Motor neuron (in vitro differentiated cells): ENCODE measurements at regions not wholly inside any gene's neighbourhood (a gene's known extent, or its start where the extent isn't known, plus 50 kb on each side); places are given as distances from the start of the nearest gene placed in this dataset.
"Not testable (repeated sequence)": the region's sequence is repeated elsewhere in the genome, so short reads cannot be mapped to it uniquely, and the experiment has no call there.

ENCODE experiments used
- ATAC-seq, 8 experiments: fragments of 200-7000 bp; cut with Tn5 transposase; replicated peaks in 6 of 8; 2 replicates each; pipeline ENCODE4 v1.8.0; 2021; ENCODE audit warnings: mild to moderate bottlenecking in 8 of 8, moderate library complexity in 8 of 8
- H3K27ac ChIP-seq, 2 donors: fragments of 250-450 bp; sonication (Bioruptor Pico); 2 replicates each; pipeline ENCODE4 v1.9.0; 2021; ENCODE audit warnings: antibody characterized with exemption in 2 of 2, mild to moderate bottlenecking in 2 of 2, moderate library complexity in 1 of 2
- H3K4me1 ChIP-seq, 2 donors: fragments of 250-450 bp; sonication (Bioruptor Pico); replicated peaks in 1 of 2; 2 replicates each; pipeline ENCODE4 v1.6.1; 2021; ENCODE audit warnings: antibody characterized with exemption in 2 of 2, mild to moderate bottlenecking in 2 of 2, moderate library complexity in 1 of 2
- H3K4me3 ChIP-seq, 5 donors: fragments of 250-450 bp; sonication (Bioruptor Pico); 2 replicates each; pipeline ENCODE4 v1.9.0; 2021; ENCODE audit warnings: antibody characterized with exemption in 5 of 5, mild to moderate bottlenecking in 5 of 5, moderate library complexity in 4 of 5
- WGBS, 10 experiments: fragments of 450-650 bp; shearing (Covaris generic); methylation state at CpG; one replicate each; pipeline ENCODE4 v1.0.0; 2022; 5-methylcytosine and 5-hydroxymethylcytosine counted together
- in situ Hi-C, 9 experiments: fragments of 400-800 bp; cut with MboI; loops; one replicate each; pipeline ENCODE4 v1.15.0; 2021; ENCODE audit warnings: low sequenced_read_pairs in 9 of 9, low pct_unique_long_range_greater_than_20kb in 2 of 9; ENCODE audit not compliant: unreplicated experiment in 9 of 9

DNA sequence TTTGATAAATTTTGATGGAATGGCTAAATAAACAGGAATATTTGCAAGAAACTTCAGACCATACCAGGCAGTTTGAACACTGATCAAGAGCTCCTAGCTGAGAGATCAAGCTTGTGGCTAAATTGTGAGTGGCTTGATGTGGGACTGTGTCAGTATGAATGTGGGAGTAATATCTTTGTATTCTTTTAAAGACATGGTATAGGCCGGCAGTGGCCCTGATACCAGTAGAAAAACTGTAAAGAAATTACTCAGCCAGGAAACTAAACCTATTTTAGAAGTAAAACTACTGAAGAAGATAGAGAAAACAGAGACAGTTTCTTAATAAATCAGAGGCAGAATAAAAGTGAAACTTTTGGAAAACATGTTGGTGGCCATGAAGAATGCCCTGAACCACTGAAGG, 608.4 kb upstream of the SYNCRIP start:
- in situ Hi-C loops: no loop called here
- Histone ChIP-seq H3K4me1 (no peaks in the 10 kb centered on the region), H3K27ac (no peak overlapping the region), H3K4me3 (no peak overlapping the region)
- no peak for ATAC-seq
- WGBS, 10 experiments: 0 to 100% (median 83%) methylated on average over 1 of the region's 1 CpG; no CpG with 5 or more reads in 5 of the 10 experiments

DNA sequence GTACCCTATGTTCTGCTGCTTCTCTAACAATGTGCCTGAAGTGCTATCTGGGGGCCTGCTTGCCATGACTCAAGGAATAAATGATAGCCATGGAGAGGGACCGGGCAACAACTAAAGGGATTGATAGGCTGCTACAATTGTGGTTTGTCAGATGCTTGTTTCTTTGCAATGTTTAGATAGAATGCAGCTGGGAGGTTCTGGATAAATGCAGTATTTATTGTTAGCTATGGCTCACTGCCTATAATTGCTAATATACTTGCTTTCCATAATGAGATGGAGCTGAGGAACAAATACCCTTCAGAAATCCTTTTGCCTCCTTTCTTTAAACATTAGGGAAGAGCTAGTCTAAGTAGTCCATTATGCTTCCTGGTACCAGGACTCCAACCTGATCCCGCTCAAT, 575.2 kb upstream of the SYNCRIP start:
- H3K4me1 ChIP-seq: no peaks in the 10 kb centered on the region
- in situ Hi-C loops: no loop called here
- WGBS, 10 experiments: 0 to 88% (median 53%) methylated on average over 1 to 2 of the region's 2 CpGs
- ATAC-seq: peak in 1 of 8 experiments; percentile 33
- no peak overlapping the region for H3K27ac ChIP-seq
- H3K4me3 ChIP-seq: no peak overlapping the region

DNA sequence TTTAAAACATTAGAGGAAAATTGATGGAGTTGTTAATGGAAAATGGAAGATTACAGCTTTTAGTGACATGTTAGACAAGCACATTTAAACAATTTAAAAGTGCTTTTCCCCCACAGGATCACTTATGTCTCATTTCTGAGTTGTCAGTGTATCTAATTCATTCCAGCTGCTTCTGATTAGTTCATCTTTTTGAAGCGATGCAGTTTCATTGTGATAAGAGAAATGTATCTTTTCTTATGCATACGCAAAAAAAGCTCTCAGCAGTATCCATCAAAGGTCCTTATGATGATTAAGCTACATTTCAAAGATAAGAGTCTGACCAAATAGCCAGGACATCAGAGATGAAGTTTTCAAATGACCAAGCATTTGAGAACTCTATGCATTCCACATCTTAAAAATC, 572.6 kb upstream of the SYNCRIP start:
- Histone ChIP-seq H3K4me3 (no peak overlapping the region), H3K4me1 (no peaks in the 10 kb centered on the region), H3K27ac (no peak overlapping the region)
- WGBS, 10 experiments: 0 to 89% (median 69%) methylated on average over 1 to 2 of the region's 2 CpGs; no CpG with 5 or more reads in 1 of the 10 experiments
- peak in 3 of 8 experiments; percentile 16 to 51 (median 35) for ATAC-seq
- in situ Hi-C loops: no loop called here

DNA sequence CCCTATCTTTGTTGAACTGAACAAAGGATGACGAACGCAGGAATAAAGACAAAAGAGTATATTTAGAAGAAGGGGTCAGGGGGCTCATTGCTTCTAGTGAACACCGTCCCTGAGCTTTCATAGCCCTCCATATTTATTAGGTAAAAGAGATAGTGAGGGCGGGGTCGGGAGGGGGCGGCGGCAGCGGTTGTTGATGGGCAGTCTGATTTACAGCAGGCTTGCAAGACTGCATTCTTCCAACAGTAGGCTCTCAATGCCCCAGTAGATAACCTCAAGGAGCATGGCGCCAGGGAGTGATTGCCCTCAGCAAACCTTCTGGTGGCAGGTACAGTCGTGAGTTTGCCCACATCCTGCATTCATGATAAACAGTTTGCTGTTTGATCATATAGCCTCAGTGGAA, 563.3 kb upstream of the SYNCRIP start:
- 10 to 90% (median 68%) methylated on average over 2 to 9 of the region's 10 CpGs; no CpG with 5 or more reads in 4 of the 10 experiments for WGBS, 10 experiments
- Histone ChIP-seq H3K4me1 (no peaks in the 10 kb centered on the region), H3K27ac (no peak overlapping the region), H3K4me3 (no peak overlapping the region)
- in situ Hi-C loops: no loop called here
- ATAC-seq: peak in 2 of 8 experiments; percentile 27 to 33

DNA sequence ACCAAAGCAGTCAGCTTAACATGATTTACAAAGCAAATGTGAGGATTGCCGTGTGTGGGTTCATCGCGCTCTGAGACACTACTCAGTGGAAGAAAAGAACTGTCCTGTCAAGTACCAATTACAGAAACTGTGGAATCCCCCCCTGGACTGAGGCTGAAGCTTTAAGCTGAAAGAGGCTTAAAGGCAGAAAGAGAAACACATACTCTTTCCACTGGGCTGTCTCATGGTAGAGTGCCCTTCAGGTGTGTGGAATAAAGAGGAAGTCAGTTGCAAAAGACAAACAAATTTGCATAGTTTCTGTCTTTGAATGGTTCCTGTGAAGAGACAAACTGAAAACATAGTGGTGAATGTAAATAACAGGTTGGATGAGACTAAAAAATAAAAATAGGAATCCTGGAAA, 560.4 kb upstream of the SYNCRIP start:
- in situ Hi-C loops: no loop called here
- no peak for ATAC-seq
- Histone ChIP-seq H3K4me3 (no peak overlapping the region), H3K27ac (no peak overlapping the region), H3K4me1 (no peaks in the 10 kb centered on the region)
- WGBS, 10 experiments: 0 to 100% (median 87%) methylated on average over 1 to 3 of the region's 3 CpGs; no CpG with 5 or more reads in 4 of the 10 experiments

DNA sequence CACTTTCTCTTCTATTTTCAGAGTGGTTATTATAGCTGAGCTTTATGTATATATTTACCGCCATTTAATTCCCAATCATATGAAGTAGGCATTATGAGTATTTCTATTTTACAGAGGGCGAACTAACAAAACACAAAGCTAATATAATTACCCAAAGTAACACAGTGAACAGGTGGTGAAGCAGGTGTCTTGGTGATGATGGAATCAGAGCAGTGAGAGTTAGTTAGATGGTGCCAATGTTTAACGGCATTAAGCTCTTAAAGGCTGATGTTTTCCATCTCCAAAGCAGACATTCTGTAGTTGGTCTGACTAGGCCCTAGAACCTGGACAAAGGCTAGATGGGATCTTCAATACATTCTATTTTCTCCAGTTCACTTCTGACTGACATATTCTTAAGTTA, 551.1 kb upstream of the SYNCRIP start:
- 6 to 100% (median 92%) methylated on average over 1 to 3 of the region's 3 CpGs; no CpG with 5 or more reads in 1 of the 10 experiments for WGBS, 10 experiments
- no peak overlapping the region for H3K4me3 ChIP-seq
- in situ Hi-C loops: no loop called here

DNA sequence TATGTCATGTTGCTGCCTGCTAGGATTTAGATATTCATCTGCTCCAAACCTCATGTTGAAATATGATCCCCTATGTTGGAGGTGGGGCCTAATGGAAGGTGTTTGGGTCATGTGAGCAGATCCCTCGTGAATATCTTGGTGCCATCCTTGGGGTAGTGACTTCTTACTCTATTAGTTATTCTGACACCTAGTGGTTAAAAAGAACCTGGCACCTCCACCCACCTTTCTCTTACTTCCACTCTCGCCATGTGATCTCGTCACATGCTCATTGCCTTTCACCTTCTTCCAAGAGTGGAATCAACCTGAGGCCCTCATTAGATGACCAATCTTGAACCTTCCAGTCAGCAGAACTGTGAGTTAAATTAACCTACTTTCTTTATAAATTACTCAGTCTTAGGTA, 549.4 kb upstream of the SYNCRIP start:
- peak in 3 of 8 experiments; percentile 53 to 84 (median 56) for ATAC-seq
- WGBS, 10 experiments: 0 to 100% (median 79%) methylated on average over 1 to 3 of the region's 3 CpGs; no CpG with 5 or more reads in 3 of the 10 experiments
- H3K4me3 ChIP-seq: no peak overlapping the region
- H3K27ac ChIP-seq: no peak overlapping the region
- no peaks in the 10 kb centered on the region for H3K4me1 ChIP-seq
- in situ Hi-C loops: no loop called here

More for the DNA sequence above, 551.1 kb upstream of the SYNCRIP start:
- Histone ChIP-seq H3K4me1 (no peaks in the 10 kb centered on the region), H3K27ac (no peak overlapping the region)
- ATAC-seq: no peak

DNA sequence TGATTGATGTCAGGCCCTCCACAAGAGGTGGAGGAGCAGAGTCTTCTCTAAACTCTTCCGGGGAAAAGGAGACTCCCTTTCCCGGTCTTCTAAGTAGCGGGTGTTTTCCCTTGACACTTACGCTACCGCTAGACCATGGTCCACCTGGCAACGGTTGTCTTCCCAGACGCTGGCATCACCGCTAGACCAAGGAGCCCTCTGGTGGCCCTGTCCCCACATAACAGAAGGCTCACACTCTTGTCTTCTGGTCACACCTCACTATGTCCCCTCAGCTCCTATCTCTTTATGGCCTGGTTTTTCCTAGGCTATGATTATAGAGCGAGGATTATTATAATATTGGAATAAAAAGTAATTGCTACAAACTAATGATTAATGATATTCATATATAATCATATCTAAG, 532.5 kb upstream of the SYNCRIP start:
- H3K4me1 ChIP-seq, H3K27ac ChIP-seq, ATAC-seq, in situ Hi-C loops, H3K4me3 ChIP-seq: not testable (repeated sequence)
- WGBS, 10 experiments: 20 to 63% (median 47%) methylated on average over 1 to 9 of the region's 9 CpGs; no CpG with 5 or more reads in 4 of the 10 experiments

DNA sequence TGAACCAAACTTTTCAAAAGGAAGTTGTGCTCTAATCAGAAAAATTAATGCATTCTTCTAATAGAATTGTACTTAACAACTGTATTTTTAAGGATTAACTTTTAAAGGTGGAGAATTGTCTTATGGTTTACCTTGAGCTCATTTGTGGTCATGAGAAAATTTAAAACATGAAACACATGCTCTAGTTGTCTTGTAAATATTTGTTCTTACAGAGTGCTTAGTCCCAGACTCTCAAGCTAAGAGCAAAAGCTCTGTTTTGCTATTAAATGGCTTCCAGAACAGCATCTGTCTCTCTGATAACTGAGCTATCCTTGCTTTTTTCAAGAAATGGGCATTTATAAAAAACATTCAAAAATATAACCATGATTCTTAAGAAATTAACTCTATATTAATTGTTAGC, 512.2 kb upstream of the SYNCRIP start:
- Histone ChIP-seq H3K27ac (no peak overlapping the region), H3K4me1 (no peaks in the 10 kb centered on the region), H3K4me3 (no peak overlapping the region)
- in situ Hi-C loops: no loop called here
- no peak for ATAC-seq

DNA sequence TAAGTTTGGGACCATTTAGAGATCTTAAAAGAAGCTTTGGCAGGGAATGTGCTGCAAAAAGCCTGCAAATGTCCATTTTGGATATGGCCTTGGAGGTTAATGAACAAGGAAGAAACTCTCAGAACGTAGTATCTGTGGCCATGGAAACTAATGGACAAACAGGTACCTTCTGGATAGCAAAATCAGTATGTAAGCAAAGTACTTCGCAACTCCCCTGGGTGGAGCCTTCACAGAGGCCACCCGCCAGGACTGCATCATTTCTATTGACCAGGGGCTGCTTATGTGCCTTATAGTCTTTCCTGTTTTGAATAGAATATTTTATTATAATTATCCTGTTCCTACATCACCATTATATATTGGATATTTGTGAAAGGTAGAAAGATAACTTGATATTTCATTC, 510.8 kb upstream of the SYNCRIP start:
- 0 to 100% (median 80%) methylated on average over 1 to 3 of the region's 3 CpGs for WGBS, 10 experiments

DNA sequence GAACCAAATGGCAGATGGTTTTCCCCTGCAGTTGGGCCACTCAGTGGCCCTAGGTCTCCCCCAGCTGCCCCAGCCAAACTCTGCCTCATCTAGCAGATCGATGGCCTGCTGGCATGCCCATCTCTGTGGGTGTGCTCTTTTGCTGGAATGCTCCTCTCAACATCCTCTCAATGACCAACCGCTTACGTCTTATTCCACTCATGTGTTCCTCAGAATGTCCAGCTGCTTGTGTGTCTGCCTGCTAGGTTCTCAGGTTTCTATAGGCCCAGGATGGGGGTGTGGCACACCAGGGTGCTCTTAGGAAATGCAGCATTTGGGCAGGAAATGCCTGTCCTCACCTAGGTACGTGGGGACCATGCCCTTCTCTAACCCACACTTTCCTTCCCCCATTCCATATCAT, 509.9 kb upstream of the SYNCRIP start:
- Histone ChIP-seq H3K4me3 (no peak overlapping the region), H3K27ac (no peak overlapping the region), H3K4me1 (no peaks in the 10 kb centered on the region)
- WGBS, 10 experiments: 11 to 100% (median 90%) methylated on average over 1 to 3 of the region's 4 CpGs; no CpG with 5 or more reads in 3 of the 10 experiments
- in situ Hi-C loops: no loop called here
- no peak for ATAC-seq

More for the DNA sequence above, 510.8 kb upstream of the SYNCRIP start:
- H3K4me3 ChIP-seq: no peak overlapping the region
- H3K27ac ChIP-seq: no peak overlapping the region
- ATAC-seq: no peak
- H3K4me1 ChIP-seq: no peaks in the 10 kb centered on the region
- in situ Hi-C loops: no loop called here

DNA sequence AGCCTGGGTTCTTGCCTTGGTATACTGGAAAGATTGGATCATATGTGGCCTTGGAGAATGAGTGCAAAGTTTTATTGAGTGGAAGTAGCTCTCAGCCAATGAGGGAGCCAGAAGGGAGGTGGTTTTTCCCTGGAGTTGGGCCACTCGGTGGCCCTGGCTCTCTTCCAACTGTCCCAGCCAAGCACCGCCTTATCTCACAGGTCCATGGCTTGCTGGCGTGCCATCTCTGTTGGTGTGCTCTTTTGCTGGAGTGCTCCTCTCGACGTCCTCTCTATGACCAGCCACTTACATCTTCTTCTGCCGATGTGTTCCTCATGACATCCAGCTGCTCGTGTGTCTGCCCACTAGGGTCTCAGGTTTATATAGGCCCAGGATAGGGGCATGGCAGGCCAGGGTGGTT, 505.9 kb upstream of the SYNCRIP start:
- Histone ChIP-seq H3K27ac (no peak overlapping the region), H3K4me1 (no peaks in the 10 kb centered on the region), H3K4me3 (no peak overlapping the region)
- ATAC-seq: no peak
- in situ Hi-C loops: no loop called here
- WGBS, 10 experiments: 17 to 75% (median 69%) methylated on average over 1 to 4 of the region's 7 CpGs; no CpG with 5 or more reads in 6 of the 10 experiments

DNA sequence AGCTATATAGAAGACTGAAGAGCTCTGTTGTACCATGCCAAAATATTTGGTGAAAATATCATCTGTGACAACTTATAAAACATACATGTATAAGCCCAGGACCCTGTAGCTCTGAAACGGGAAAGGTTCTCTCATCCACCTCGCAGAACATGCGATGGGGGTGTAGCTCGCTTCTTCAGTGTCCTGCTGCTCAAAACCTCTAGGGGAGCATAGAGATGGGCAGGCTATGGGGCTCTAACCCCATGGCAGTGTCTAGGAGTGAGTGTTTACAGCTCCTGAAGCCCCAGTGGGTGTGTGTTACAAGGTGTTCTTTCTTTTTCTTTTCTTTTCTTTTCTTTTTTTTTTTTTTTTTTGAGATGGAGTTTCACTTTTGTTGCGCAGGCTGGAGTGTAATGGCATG, 505.2 kb upstream of the SYNCRIP start:
- Histone ChIP-seq H3K4me3 (no peak overlapping the region), H3K4me1 (no peaks in the 10 kb centered on the region), H3K27ac (no peak overlapping the region)
- in situ Hi-C loops: no loop called here
- 7 to 100% (median 73%) methylated on average over 1 to 5 of the region's 5 CpGs; no CpG with 5 or more reads in 1 of the 10 experiments for WGBS, 10 experiments
- ATAC-seq: no peak

DNA sequence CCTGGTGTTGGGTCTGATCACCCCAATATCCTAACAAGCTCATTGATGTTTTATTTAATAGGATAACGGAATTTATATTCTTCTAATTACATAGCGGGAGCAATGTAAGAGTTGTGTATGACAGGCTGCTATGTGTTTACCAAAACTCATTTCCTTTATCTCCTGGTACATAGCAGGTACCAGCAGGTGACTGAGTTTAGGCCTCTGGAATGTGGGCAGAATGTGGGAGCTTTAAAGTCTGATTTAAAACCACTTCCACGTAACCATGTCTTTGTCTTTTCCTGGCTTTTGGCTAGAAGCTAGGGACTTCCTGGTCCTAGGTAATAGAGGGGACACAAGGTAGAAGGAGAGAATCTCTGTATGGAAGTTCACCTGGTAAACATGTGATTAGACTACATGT, 504.6 kb upstream of the SYNCRIP start:
- no peak overlapping the region for H3K4me3 ChIP-seq
- H3K4me1 ChIP-seq: no peaks in the 10 kb centered on the region
- ATAC-seq: no peak
- in situ Hi-C loops: no loop called here
- WGBS, 10 experiments: 21 to 94% (median 90%) methylated on average over 1 to 3 of the region's 3 CpGs; no CpG with 5 or more reads in 3 of the 10 experiments
- no peak overlapping the region for H3K27ac ChIP-seq
